ENCODE measurements at regions not wholly inside any gene's neighbourhood (a gene's known extent, or its start where the extent isn't known, plus 50 kb on each side); places are given as distances from the start of the nearest gene placed in this dataset.

DNA sequence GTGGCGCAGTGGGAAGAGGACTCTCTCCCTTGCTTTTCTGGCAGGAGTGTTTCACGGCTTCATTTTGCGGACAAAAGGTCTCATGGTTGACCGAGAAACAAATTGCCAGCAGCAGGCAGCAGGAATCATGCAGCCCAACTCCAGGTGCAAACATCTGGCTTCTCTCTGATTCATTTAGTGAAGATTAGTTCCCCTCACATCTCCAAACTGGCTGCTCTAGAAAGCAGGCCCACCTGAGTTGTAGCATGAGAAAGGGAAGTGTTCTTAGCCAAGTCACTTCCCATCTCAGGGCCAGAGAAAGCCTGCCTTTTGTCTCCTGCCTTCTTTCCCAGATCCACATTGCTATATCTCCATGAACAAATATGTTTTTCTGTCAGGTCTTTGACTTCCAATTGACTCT is 120.8 kb upstream of the CCDC196 start:
- DNase-seq (ENCODE audit: low spot score in 2 of 2, unreplicated experiment in 2 of 2): no peak
- Mint-ChIP-seq H3K4me3 (no peak overlapping the region), H3K4me1 (peaks cover 4% of the 10 kb centered on the region), H3K27me3 (ENCODE audit: low read depth) (peaks cover 36% of the 10 kb centered on the region), H3K27ac (no peak overlapping the region), H3K36me3 (no peaks in the 10 kb centered on the region), H3K9me3 (no peaks in the 10 kb centered on the region)
- TF ChIP-seq, protein P1, sequence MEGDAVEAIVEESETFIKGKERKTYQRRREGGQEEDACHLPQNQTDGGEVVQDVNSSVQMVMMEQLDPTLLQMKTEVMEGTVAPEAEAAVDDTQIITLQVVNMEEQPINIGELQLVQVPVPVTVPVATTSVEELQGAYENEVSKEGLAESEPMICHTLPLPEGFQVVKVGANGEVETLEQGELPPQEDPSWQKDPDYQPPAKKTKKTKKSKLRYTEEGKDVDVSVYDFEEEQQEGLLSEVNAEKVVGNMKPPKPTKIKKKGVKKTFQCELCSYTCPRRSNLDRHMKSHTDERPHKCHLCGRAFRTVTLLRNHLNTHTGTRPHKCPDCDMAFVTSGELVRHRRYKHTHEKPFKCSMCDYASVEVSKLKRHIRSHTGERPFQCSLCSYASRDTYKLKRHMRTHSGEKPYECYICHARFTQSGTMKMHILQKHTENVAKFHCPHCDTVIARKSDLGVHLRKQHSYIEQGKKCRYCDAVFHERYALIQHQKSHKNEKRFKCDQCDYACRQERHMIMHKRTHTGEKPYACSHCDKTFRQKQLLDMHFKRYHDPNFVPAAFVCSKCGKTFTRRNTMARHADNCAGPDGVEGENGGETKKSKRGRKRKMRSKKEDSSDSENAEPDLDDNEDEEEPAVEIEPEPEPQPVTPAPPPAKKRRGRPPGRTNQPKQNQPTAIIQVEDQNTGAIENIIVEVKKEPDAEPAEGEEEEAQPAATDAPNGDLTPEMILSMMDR (IDR thresholded peaks at IDR 0.05; ENCODE audit: unreplicated experiment): no peak

DNA sequence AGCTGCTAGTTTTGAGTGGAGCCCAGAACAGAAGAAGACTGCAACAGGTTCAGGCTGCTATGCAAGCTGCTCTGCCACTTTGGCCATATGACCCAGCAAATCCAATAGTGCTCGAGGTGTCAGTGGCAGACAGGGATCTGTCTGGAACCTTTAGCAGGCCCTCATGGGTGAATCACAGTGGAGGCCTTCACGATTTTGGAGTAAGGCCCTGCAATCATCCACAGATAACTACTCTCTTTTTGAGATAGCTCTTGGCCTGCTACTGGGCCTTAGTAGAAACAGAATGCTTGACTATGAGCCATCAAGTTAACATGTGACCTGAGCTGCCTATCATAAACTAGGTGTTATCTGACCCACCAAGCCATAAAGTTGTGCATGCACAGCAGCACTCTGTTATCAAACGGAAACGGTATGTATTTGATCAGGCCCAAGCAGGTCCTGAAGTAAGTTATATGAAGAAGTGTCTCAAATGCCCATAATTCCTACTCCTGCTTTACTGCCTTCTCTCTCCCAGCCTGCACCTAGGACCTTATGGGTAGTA is 116.9 kb upstream of the CCDC196 start:
- Mint-ChIP-seq H3K27ac (no peak overlapping the region), H3K4me1 (no peaks in the 10 kb centered on the region), H3K27me3 (ENCODE audit: low read depth) (peaks cover 36% of the 10 kb centered on the region), H3K4me3 (no peak overlapping the region), H3K36me3 (no peaks in the 10 kb centered on the region), H3K9me3 (no peaks in the 10 kb centered on the region)
- TF ChIP-seq, protein P1 (IDR thresholded peaks at IDR 0.05; ENCODE audit: unreplicated experiment): no peak
- no peak for DNase-seq (ENCODE audit: low spot score in 2 of 2, unreplicated experiment in 2 of 2)

DNA sequence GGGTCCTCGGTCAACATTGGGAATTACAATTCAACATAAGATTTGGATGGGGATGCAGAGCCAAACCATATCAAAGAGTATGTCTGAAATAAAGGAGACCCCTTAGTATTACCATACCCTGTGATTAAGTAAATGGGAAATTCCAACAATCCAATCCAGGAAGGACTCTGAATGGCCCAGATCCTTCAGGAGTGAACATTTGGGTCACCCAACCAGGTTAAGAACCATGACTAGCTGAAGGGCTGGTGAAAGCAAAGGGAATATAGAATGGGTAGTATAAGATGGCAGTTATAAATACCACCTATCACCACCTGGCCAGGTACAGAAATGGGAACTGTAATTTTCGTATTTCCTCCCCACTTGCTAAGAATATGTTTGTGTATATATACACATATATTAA is 114.4 kb upstream of the CCDC196 start:
- no peak overlapping the region for H3K4me3 Mint-ChIP-seq
- DNase-seq (ENCODE audit: low spot score in 2 of 2, unreplicated experiment in 2 of 2): no peak
- no peak overlapping the region for H3K27ac Mint-ChIP-seq
- no peaks in the 10 kb centered on the region for H3K4me1 Mint-ChIP-seq
- peaks cover 43% of the 10 kb centered on the region for H3K27me3 Mint-ChIP-seq (ENCODE audit: low read depth)
- no peaks in the 10 kb centered on the region for H3K9me3 Mint-ChIP-seq
- TF ChIP-seq, protein P1 (IDR thresholded peaks at IDR 0.05; ENCODE audit: unreplicated experiment): no peak
- H3K36me3 Mint-ChIP-seq: no peaks in the 10 kb centered on the region

DNA sequence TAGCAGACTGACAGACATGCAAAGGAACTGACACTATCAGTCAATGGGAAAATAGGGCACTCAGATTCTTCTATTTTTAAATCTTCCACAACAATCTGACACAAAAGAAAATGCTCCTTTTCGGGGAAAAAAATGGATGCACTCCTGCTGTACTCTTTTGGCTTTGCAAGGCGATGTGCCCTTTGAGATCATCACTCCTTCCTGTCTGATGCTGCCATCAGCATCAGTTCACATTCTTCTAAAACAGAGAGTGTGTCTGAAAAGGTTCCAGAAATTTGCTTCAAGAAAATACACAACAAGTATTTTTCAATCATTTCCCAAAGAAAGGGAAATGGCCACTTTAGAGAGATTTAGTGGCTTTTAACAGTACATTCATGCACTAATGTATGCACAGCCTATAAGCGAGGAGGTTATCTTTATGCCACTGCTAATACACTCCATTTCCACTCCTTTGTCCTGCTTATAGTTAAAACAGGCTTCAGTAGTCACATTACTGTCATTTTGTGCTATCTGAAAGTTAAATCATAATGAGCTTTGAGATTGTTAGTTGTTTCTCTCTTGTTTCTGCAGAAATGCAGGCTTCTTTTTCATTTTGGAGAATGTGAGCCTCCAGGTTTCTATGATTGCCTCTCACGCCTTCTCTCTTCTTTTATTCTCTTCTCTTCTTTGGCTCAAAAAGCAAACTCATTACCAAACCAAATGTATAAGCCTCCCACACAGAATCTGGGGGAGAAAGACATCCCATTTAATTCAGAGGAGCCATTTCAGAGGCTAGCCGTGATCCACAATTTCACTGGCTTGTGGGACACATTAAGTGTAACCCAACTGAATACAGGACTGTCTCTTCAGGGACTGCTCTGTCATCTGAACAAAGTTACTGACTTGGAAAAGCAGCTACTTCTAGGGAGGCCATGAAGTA is 110.9 kb upstream of the CCDC196 start:
- no peak for DNase-seq (ENCODE audit: low spot score in 2 of 2, unreplicated experiment in 2 of 2)
- no peak overlapping the region for H3K27ac Mint-ChIP-seq
- H3K9me3 Mint-ChIP-seq: no peaks in the 10 kb centered on the region
- no peaks in the 10 kb centered on the region for H3K36me3 Mint-ChIP-seq
- TF ChIP-seq, protein P1 (IDR thresholded peaks at IDR 0.05; ENCODE audit: unreplicated experiment): no peak
- peaks cover 62% of the 10 kb centered on the region for H3K27me3 Mint-ChIP-seq (ENCODE audit: low read depth)
- peaks cover 5% of the 10 kb centered on the region for H3K4me1 Mint-ChIP-seq
- no peak overlapping the region for H3K4me3 Mint-ChIP-seq

DNA sequence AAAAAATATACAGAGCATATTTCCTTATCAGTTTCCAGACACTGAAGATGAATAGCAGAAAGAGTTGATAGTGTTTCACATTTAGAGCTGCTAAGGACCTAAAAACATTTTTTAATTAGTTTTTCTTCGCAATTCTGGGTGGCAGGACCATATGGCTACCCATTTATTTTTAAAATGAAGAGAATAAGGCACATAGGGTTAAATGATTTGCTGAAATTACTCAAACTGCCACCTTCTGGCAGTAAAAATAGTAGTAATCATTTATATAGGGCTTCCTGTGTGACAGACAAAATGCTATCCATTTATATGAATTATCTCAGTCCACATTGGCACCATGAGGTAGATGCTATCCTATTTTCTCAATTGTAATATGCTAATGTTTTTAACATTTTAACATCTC is 108.6 kb upstream of the CCDC196 start:
- Mint-ChIP-seq H3K27ac (no peak overlapping the region), H3K9me3 (no peaks in the 10 kb centered on the region), H3K27me3 (ENCODE audit: low read depth) (peaks cover 74% of the 10 kb centered on the region), H3K4me3 (no peak overlapping the region), H3K4me1 (peaks cover 16% of the 10 kb centered on the region), H3K36me3 (no peaks in the 10 kb centered on the region)
- TF ChIP-seq, protein P1 (IDR thresholded peaks at IDR 0.05; ENCODE audit: unreplicated experiment): no peak
- DNase-seq (ENCODE audit: low spot score in 2 of 2, unreplicated experiment in 2 of 2): no peak
